HT1080 (cell line): ENCODE measurements at regions not wholly inside any gene's neighbourhood (a gene's known extent, or its start where the extent isn't known, plus 50 kb on each side); places are given as distances from the start of the nearest gene placed in this dataset.
A peak's percentile ranks its signal among the peaks of the same experiment; 100 is the strongest.

Experiments used
- DNase-seq: peaks from one replicate; pipeline ENCODE4 v3.0.0-alpha.2; 2015; ENCODE audit warnings: low read depth

DNA sequence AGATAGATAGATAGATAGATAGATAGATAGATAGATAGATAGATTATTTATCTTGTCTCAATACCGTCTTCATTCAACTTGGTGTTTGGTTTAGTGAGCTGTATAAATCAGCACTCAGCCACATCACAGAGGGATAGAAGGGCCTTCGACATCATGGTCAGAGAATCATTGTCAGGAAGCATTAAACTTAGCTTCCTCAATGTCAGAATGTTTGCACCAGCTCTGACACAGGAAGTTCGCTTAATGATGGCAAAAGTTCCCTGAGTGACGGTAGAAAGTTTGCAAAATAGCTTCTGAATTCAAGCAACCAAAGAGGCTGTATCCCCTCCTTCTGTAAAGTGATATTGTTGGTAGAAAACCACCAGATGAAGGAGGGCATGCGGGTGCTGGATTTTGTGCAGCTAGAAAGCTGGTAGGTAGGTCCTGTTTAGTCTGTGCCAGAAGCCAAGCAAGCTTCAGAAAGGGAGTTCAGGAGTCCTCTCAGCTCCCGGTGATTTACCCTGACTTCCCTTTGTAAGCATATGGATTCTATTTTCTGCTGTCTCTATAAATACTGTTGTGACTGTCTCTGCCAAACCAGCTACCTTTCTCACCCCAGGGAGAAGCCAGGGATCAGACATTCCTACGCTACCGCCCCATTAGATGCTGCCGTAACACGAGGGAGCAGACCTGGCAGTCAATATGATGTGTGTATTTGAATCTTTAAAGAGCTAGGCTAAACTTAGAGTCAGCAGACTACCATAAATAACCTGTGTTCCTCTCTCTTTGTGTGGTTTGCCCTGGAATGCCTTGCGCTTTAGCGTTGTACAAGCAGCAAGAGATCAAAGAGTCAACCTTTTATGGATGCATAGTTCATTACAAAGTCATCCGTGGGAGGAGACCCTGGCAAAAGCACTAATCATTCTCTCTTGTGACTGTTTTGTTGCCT lies 200.5 kb upstream of the KIAA1217 start:
- peak; percentile 42 for DNase-seq

DNA sequence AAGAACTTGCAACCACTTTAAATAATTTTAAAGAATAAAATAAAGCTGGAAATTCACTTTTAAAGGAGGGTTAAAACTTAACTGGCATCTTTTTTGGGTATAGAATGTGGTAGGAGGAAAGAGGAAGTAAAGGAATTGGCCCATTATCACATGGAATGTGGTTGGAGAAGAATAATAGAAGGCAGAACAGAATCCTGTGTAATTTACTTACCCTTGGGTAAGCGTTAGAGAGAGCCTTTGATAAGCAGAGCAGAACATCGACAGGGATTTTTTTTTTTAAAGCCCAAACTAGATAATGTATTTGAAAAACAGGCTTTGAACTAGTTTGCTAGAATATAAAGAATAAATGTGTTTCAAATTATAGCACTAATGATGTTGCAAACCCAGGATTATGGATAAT lies 199.8 kb upstream of the KIAA1217 start:
- no peak for DNase-seq

DNA sequence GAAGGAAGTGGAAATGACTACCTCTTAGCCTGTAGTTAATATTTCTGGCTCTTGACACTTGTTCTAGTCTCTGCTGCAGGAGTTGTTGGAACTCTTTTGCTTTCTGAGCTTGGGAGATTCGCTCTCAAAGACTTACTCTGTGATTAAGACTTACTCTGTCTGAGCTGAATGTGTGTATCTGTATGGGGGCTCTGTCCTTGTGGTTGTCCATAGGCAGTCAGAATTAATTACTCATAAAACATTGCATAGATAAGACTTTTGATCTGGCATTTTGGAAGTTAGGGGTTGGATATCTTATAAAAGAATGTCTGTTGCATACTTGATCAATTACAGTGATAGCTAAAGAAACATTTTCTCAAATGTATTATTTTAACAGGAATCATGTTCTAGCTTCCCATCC lies 199.2 kb upstream of the KIAA1217 start:
- DNase-seq = no peak

DNA sequence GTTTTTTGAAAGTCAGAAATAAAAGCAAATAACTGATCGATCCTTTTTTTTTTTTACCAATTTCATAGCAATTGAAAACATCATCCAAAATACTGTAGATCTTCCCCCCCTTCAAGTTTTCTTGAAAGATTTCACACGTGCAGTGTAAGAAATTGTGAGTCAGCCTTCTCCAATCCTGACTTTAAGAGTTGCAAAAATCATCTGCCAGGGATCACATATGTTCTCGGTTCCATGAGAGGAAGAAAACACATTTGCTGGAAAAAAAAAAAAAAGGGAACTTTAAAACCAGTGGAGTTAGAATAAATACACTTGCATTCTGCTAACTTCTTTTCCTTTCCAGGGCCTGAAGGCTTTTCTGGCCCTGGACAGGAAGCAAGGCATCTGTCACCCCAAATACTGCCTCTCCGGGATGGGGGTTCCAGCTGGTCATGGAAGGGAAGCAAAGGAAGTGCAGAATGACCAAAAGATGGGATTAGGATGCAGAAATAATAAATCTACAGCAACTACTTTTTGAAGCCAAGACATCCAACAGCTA lies 198.4 kb upstream of the KIAA1217 start:
- no peak for DNase-seq

DNA sequence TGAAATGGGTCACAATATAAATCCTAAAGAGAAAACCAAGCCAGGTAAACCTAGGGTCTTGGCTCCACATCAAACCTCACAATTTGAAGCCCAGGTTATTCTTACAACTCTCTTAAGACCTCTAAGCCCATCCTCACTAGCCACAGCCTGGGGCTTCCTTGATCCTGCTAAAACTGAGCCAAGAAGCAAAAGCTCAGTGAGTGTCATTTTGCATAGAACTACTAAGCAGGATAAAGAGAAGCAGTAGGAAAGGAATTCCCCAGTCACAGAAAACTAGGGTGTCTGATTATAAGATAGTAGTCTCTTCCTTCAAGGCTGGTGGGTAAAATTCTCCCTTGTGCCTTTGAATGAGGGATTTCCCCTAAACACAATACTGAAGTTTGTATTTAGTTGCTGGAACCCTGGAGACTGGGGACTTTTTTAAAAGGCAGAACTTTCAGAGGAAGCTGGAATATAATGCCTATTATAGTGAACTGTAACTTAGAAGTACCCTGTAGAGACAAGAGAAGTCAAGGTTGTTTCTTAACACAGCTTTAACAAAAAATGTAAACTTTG lies 196.6 kb upstream of the KIAA1217 start:
- DNase-seq = no peak

DNA sequence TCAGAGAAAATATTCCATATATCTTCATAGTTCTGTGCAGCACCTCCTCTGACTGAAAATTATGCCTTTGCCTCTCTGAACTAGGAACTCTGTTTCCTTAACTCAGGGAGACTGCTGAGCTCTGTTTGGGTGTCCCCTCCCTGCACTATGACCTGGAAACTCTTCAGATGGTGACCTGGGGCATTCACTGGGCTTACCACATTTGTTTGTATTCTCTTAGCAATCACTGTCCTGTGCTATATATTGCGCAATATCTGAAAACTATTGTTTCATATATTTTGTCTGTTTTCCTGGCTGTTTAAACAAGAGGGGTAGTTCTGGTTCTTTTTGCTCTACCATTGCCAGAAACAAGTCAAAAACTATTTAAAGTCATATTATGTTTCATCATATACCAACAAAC lies 181.8 kb upstream of the KIAA1217 start:
- no peak for DNase-seq

DNA sequence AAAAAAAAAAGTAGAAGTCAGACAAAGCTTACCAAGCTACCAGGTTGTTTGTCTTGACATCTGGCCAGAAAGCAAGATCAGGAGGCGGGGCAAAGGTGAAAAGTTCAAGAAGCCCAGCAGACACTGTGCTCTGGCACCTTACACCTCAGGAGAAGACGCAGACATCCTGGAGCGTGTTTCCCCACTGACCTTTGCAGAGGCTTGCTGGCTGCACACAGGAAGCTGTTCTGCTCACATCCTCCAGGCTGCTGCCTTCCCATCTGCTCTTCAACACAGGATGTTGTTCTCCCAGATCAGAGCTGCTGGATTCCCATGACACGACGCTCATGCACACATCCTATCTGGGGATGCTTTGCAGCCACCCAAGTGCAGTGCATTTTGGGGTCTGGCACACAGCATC lies 174.4 kb upstream of the KIAA1217 start:
- peak; percentile 1 for DNase-seq

DNA sequence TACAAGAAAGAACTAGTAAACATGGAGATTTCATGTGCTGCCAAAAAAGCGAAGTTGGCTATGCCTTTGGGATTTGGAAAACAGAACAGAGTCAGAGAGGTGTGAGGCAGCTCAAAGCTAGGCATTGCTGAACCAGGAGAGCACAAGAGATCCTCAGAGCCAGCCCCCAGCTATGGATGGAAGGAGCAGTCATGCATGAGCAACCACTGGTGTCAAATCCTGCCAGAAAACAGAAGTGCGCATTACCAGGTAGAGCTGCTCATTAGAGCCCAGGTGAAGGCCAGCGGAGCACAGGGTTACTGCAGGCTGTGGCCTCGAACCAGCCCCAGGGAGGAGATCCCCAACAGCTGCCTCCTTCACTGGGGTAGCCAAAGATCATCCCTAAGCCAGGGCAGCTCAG lies 173.2 kb upstream of the KIAA1217 start:
- no peak for DNase-seq

DNA sequence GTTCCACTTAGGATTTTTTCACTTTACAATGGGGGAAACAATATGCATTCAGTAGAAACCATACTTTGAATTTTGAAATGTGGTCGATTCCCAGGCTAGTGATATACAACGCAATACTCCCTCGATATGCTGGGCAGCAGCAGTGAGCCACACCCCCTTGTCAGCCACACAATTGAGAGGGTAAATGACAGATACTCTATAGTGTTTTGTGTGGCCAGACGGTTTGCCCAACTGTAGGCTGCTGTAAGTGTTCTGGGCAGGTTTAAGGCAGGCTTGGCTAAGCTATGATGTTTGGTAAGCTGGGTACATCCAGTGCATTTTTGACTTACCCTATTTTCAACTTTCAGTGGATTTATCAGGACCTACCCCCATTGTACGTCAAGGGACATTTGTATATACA lies 169.6 kb upstream of the KIAA1217 start:
- no peak for DNase-seq

DNA sequence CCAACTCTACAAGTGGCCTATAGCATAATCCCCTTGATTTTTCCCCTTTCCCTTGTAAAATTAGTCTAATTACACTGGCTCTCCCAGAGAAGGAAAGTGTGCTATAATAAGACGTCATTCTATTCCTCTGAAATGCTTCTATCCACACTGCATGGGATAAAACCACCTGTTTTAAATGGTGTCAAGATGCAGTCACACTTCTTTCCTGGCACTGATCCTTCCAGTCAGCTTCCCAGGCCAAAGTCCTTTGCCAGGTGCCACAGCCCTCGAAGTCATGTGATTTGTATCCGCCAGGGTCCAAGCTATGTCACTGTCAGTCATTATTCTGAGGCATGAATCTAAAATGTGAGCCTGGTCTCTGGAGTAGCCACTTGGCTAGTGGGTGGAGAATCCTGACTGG lies 169.0 kb upstream of the KIAA1217 start:
- no peak for DNase-seq

DNA sequence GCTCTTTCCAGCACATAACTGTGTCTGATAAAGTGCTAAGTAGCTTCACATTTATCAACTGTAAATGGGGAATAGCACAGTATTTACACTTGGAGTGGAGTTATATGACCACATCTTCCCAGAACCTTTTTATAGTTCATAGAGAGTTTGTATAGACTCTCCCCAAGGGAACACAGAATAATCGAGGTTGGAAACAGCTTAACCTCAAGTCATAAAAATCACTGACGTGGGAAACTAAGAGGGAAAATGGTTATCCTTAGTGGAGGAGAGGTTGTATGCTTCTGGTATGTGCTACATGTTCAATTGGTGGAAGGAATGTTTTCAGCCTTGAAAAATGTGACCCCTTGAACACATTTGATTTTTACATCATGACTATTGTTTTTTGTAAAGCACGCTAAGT lies 167.9 kb upstream of the KIAA1217 start:
- no peak for DNase-seq

DNA sequence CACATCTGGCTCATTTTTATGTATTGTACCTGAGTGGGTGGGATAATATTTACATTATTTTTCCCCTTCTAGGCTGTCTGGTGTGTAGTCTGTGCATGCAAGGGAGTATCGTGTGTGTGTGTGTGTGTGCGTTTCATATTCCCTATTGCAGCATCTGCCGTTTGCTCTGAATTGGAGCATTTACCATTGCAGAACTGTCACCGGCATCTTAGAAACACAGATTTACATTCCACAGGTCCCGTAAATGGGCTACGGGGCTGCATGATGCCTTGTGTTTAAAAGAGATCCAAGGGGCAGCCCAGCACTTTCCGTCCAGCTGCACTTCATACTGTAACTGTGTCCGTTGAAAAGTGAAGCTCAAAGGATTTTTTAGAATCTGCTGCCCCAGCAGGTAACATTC lies 167.1 kb upstream of the KIAA1217 start:
- no peak for DNase-seq

DNA sequence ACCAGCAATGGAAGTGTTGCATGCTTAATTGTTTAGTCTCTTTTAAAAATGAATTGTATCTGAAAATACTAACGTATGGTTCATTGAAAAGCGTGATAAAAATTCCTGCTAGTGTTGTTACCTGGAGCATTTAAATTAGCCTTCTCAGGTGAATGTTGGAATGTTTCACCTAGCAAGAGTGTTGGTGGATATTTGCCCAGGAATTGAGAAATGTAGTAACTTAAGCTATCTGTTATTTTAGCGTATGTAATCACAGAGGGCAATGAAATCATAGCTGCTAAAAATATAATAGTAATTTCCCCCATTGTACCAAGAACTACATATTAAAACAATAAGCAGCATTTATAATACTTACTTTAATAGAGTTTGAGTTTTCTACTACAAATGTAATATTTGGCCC lies 166.1 kb upstream of the KIAA1217 start:
- DNase-seq = no peak

DNA sequence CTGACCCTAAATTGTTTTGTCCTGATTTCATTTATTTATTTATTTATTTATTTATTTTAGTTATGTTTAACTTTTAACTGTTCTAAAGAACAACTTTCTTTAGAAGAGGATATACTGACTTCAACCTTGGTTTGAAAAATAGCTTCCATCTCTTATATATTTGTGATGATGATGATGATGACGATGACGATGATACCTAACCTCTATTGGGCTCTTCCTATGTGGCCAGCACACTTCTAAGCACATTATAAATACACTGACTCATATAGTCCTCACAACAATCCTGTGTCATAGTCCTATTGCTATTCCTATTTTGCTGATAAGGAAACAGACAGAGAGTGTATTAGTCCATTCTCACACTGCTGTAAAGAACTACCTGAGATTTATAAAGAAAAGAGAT lies 162.9 kb upstream of the KIAA1217 start:
- DNase-seq = no peak

DNA sequence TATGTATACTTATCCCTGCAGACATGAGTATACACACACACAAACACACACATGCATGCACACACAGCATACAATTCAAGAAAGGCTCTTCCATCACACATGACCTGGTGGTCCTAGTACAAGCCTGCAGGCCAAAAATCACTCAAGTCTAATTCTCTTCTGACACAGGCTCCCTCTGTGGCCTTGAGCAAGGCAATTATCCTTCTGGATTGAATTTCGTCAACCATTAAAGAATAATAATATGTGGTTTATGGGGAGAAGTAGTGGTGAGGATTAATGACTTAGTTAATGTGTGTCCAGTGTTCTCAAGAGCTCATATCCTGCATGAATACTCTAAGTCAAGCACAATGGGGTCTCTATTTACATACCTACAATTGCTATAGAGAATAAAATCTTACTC lies 161.8 kb upstream of the KIAA1217 start:
- no peak for DNase-seq

DNA sequence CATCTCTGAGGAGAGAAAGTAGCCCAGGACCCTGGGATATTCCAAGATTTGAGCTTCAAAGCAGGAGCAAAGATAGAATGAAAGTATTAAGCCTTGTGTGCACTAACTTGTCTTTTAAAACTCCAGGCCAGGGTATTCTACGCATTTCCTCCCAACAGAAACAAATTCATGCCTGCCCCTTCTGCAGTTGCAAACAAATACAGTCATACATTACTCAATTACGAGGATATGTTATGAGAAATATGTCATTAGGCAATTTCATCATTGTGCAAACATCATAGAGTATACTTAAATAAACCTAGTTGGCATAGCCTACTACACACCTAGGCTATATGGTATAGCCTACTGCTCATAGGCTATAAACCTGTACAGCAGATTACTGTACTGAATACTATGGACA lies 154.5 kb upstream of the KIAA1217 start:
- no peak for DNase-seq

DNA sequence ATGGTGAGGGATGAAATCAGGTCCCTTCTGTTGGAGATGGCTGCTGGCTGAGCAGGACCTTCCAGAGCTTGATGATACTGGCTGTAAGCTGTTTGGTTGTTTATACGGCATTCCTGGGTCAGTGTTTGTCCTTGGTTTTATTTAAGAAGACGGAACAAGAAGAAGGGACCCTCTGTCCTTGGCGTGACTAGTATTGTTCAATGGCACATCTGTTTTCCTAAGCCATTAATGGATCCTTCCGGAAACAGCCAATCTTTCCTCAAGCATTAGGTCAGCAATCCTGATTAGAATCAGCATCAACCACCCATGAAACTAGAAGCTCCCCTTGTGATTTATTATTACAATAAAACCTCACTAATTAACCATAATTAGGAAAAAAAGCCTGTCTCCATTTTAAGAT lies 128.7 kb upstream of the KIAA1217 start:
- no peak for DNase-seq

DNA sequence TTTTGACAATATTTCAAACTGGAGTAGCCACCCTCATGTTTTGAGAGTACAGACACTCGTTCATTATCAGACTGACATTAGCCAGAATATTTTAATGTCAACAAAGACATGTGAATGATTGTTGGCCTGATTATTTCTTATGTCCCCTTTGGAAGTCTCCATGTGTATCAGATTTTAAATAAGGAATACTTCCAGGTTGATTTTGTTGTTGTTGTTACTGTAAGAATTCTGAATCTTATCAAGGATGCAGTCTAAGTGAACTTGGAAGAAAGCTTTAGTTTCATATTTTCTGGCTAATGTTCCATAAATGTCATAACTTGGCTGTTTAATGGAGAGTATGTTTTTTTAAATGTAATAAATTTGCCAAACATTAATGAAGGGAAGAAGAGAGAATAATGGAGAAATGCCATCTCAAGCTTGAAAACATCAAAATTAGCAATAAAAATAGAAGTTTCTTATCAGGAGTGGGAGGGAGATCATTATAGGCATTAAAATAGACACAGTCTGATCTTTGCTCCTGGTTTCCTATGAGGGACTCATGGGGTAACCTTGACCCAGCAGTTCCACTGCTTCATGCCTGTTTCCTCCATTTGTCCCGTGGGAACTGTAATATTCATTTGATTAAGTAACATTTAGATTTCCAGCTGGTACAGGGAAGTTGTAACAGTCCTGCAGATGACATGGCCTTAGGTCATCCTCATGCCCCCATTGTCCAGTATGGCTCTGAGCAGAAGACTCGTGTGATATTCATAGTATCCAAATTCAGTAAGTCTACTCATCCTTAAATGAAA lies 122.4 kb upstream of the KIAA1217 start:
- no peak for DNase-seq

DNA sequence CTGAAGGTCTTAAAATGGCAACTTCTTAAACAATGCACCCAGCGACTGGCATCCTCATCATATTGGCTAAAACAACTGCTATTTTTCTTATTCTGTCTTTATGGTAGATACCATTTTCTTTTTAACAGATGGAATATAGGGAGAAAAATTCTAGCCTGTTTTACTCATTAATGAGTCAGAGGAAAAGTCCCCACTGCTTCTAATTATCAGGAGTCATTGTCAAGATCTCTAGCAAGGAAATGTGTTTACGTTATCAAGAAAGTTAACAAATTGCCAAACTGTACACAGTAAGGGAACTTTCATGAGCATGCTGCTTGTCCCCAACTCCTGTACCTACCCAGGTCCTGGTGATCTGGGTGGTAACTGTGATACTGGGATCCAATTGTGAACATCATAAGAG lies 117.7 kb upstream of the KIAA1217 start:
- DNase-seq = no peak

DNA sequence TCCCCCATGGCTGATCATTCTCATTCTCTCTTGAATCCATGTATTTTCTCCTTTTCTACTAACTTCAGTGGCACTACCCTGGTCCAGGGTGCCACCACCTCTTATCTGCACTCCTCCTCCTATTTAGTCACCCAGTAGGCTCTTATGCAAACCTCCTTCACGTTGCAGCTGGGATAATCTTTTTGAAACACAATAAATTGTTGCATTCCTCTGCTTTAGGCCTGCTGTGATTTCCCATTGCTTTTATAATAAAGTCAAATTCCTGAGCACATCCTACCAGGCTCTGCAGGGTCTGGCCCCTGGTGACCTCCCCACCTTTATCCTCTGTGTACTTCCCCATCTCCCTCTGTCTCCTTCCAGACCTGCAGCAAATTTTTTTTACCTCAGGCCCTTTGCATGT lies 112.7 kb upstream of the KIAA1217 start:
- no peak for DNase-seq

DNA sequence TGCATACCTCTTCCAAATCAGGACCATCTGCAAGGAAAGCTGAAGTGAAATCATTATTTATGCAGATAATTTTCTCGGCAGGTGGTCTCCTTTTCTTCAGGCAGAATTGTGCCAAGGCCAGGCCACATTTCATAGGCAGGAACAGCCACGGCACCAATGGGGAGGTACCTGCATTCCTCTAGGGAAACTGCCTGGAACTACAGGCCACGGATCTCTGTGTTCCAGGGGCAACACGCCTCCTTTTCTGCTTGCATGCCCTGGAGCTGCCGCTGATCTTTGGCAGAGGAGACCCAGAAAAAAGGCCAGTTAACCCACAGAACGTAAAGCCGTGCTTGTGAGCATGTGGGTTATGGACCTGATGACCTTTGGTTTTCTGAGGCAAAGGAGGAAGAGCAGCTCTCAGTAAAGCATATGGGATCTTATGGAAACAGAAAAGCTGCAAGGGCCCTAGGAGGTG lies 111.2 kb upstream of the KIAA1217 start:
- DNase-seq = no peak

DNA sequence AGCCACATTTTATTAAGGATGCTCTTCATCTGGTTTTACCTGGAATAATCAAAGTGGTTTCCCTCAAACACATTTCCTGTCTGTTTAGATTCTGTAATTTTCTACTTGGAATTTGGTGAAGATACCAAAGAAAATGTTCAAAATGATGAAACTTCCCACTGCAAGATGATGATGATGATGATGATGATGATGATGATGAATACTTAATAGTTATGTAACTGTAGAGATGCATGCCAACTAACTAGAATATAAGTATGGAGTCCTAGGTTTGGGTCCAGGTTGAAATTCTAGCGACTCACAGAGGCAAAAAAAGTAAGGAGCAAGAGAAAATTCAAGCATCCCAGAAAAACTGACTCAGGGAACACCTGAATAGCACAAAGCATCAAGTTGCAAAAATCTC lies 104.0 kb upstream of the KIAA1217 start:
- DNase-seq = no peak
